HEK293 (cell line): ENCODE measurements at regions not wholly inside any gene's neighbourhood (a gene's known extent, or its start where the extent isn't known, plus 50 kb on each side); places are given as distances from the start of the nearest gene placed in this dataset.

Experiments used
- CTCF ChIP-seq: fragments of 450-650 bp; formaldehyde crosslinking; IDR thresholded peaks from 2 replicates; pipeline ENCODE4 v1.5.1; 2016; ENCODE audit warnings: missing biosample characterization, missing genetic modification characterization
- ELK4 ChIP-seq: IDR thresholded peaks from 2 replicates; pipeline ENCODE4 v1.6.1; 2011; ENCODE audit warnings: mild to moderate bottlenecking, low read depth, low read length, borderline replicate concordance
- REST ChIP-seq: fragments of 450-650 bp; formaldehyde crosslinking; IDR thresholded peaks from 2 replicates; pipeline ENCODE4 v1.5.1; 2016; ENCODE audit warnings: missing biosample characterization, missing genetic modification characterization
- TRIM28 ChIP-seq: IDR thresholded peaks from 2 replicates; pipeline ENCODE4 v1.6.1; 2011; ENCODE audit warnings: low read length, control low read depth, borderline replicate concordance
- ZBTB6 ChIP-seq: fragments of 450-650 bp; formaldehyde crosslinking; IDR thresholded peaks from 2 replicates; pipeline ENCODE4 v1.5.1; 2017; ENCODE audit warnings: missing biosample characterization, missing genetic modification characterization
- ZFP37 ChIP-seq: fragments of 450-650 bp; formaldehyde crosslinking; IDR thresholded peaks from 2 replicates; pipeline ENCODE4 v1.5.1; 2016; ENCODE audit warnings: missing biosample characterization, missing genetic modification characterization
- ZNF549 ChIP-seq: fragments of 450-650 bp; IDR thresholded peaks from 2 replicates; pipeline ENCODE4 v1.5.1; 2018; ENCODE audit warnings: missing biosample characterization, missing genetic modification characterization, mild to moderate bottlenecking, inconsistent platforms, moderate library complexity
- ZNF561 ChIP-seq: fragments of 450-650 bp; IDR thresholded peaks from 2 replicates; pipeline ENCODE4 v1.5.1; 2018; ENCODE audit warnings: missing biosample characterization, missing genetic modification characterization, borderline replicate concordance
- ZNF596 ChIP-seq: fragments of 450-650 bp; IDR thresholded peaks from 2 replicates; pipeline ENCODE4 v1.5.0; 2018; ENCODE audit warnings: missing biosample characterization, mild to moderate bottlenecking, missing genetic modification characterization, moderate library complexity
- ZNF837 ChIP-seq: fragments of 450-650 bp; formaldehyde crosslinking; IDR thresholded peaks from 2 replicates; pipeline ENCODE4 v1.5.1; 2016; ENCODE audit warnings: missing biosample characterization, missing genetic modification characterization

GRCh38 chr6:21885111-21885510 lies 291.6 kb downstream of the SOX4 start:
- no peak for TF ChIP-seq ZFP37 (tag by site-specific recombination)
- no peak for TF ChIP-seq ZBTB6 (tag by site-specific recombination)
- TF ChIP-seq ZNF837 (tag by site-specific recombination), result no peak
- TF ChIP-seq CTCF (tag by site-specific recombination), result no peak
- TF ChIP-seq ZNF596 (tag by site-specific recombination), result no peak
- no peak for TF ChIP-seq REST
- no peak for TF ChIP-seq ZNF549 (tag by site-specific recombination)
- TF ChIP-seq ZNF561 (tag by site-specific recombination), result no peak
- no peak for TF ChIP-seq ELK4
- TF ChIP-seq TRIM28, result no peak
